ENCODE measurements at regions not wholly inside any gene's neighbourhood (a gene's known extent, or its start where the extent isn't known, plus 50 kb on each side); places are given as distances from the start of the nearest gene placed in this dataset.

DNA sequence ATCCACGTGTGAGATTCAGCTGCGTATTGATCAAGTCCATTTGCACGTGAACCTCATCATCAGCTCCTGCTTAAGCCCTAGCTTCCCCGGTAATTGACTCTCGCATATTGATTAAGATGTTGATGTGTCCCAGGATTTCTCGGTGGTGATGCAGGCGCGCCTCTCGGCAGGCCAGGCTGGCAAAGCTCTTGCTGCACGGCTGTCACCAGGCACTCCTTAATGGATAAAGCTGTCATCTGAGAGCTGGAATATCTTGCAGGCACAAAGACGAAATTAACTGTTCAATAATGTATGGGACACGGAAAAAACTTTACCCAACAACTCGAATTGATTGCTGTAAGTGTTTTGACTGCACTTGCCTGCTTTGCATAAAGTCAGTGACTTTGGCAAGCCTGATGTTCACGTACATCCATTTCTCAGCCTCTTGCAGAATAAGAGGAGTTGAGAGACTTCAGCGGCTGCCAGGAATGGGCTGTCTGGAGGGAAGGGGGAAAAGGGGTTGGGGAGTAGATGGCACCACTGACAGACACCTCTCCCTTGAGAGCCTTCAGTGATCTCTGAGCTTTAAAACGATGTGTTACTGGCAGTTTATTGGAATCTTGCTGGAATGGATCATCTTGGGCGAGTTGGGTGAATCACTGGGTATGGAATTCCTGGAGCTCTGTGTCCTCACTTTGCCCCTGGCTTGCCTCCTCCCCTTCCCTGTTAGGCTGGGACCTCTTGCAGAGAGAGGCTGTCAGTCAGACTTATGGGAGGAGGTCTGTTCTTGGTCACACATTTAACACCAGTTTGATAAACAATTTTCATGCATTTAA lies 650.3 kb downstream of the CCDC171 start:
- no peak for DNase-seq (ENCODE audit: low spot score)

DNA sequence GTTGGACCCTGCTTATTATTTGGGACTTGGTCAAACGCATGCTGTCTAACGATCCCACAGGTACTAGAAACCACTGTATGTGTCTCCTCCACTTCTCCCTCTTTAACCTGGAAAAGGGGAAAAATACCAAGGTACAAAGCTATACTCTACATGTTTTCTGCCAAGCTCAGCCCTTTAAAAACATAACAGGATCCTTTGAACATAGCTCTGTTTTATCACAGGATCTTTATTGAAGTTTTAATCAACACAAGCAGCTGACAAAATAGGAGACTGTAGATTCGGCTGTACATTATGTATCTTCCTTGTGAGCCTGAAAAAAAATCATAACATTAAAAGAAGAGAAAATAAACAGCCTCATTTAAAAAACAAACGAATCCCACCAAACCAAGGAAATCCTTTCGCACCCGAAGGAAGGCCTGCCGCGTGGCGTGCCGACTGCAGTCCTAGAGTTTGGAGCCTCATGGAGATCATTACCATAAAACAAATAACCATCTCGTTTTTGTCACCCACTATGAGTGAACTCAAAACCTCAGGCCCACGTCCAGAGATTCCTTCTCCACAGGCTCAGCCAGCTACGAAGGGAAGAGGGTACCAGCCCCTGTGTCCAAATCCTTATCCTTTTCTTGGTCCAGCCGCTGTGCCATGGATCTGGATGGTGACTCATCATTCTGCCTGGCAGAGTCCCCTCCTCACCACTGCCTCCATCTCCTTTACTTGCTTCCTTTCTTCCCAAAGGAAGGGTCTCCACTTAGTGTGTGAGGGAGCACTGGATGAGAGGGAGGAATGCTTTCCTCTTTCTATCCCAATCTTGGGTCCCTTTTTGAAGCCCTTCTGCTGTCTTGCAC lies 651.1 kb downstream of the CCDC171 start:
- no peak for DNase-seq (ENCODE audit: low spot score)

- DNase-seq (ENCODE audit: low spot score) = no peak
Measured at GRCh38 chr9:16205455-16205854, 652.6 kb downstream of the CCDC171 start.

GRCh38 chr9:16206518-16206917 lies 653.7 kb downstream of the CCDC171 start:
- no peak for DNase-seq (ENCODE audit: low spot score)

DNA sequence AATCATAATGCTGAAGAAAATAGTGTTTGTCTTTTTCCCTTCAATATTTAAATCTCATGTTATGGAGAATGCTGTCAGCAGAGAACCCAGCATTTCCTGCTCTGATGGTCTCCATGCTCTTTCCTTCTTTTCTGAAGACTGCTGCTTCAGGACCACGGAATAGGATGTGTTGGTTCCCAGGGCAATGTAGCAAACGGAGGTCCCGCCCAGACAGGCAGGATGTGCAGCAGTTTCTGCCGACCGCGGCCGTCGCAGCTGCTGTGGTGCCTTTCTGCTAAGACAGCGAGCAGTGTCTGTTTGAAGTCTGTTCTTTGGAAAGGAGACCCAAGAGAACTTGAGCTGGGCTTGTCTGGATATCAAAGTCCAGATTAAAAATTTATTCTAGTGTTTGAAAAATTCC lies 654.3 kb downstream of the CCDC171 start:
- no peak for DNase-seq (ENCODE audit: low spot score)

- no peak for DNase-seq (ENCODE audit: low spot score)
Measured at GRCh38 chr9:16210440-16210839, 657.6 kb downstream of the CCDC171 start.

DNA sequence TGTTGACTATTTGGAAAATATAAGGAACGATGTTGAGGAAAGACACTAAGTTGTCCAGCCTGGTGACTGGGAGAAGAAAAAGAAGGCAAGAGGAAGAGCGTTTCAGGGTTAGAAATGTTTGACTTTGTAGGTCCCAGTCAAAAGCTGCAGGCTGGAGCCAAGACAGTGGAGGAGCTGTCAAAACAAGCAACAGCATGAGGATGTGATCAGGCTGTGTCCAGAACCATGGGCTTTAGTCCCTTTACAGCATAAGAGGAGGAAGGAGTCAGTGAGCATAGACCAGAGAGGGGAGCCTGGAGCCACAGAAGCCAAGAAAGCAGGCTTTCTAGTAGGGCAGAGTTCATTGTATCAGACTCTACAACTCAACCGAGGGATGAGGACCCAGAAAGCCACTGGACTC lies 658.5 kb downstream of the BNC2 start:
- no peak for DNase-seq (ENCODE audit: low spot score)

- DNase-seq (ENCODE audit: low spot score) = no peak
Measured at GRCh38 chr9:16213781-16214515, 656.5 kb downstream of the BNC2 start.

DNA sequence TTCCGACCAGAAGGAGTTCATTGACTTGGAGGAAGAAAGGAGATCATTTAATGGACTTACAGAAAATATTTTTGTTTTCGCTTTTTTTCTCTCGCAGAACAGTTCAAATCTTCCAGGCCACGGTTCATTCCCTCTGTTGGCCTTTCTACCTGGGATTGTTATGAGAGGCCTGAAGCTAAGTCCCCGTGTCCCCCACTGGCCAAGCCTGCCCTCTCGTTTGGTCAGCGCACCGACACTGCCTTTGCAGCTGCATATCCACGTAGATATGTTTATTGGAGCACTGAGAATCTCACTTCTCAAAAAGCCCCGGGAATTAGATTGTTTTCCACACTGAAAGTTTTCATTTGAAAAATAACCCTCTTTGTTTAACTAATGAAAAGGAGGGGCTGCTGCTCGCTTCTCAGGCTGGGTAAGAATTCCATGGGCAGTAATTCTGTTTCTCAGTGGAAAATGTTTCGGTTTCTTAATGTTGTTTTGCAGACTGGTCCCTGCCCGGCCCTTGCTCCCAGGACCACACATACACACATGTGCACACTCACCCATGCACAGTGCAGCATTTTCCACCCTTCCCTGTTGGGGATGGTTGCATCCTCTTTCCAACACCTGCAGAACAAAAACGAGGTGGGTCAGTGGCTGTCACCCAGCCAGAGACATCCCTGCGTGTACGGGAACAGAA lies 655.7 kb downstream of the BNC2 start:
- DNase-seq (ENCODE audit: low spot score) = no peak

- no peak for DNase-seq (ENCODE audit: low spot score)
Measured at GRCh38 chr9:16215353-16215680, 655.2 kb downstream of the BNC2 start.

- DNase-seq (ENCODE audit: low spot score) = no peak
Measured at GRCh38 chr9:16217943-16218701, 652.3 kb downstream of the BNC2 start.

GRCh38 chr9:16221366-16221765 lies 649.1 kb downstream of the BNC2 start:
- no peak for DNase-seq (ENCODE audit: low spot score)

GRCh38 chr9:16221822-16222547 lies 648.5 kb downstream of the BNC2 start:
- no peak for DNase-seq (ENCODE audit: low spot score)

DNA sequence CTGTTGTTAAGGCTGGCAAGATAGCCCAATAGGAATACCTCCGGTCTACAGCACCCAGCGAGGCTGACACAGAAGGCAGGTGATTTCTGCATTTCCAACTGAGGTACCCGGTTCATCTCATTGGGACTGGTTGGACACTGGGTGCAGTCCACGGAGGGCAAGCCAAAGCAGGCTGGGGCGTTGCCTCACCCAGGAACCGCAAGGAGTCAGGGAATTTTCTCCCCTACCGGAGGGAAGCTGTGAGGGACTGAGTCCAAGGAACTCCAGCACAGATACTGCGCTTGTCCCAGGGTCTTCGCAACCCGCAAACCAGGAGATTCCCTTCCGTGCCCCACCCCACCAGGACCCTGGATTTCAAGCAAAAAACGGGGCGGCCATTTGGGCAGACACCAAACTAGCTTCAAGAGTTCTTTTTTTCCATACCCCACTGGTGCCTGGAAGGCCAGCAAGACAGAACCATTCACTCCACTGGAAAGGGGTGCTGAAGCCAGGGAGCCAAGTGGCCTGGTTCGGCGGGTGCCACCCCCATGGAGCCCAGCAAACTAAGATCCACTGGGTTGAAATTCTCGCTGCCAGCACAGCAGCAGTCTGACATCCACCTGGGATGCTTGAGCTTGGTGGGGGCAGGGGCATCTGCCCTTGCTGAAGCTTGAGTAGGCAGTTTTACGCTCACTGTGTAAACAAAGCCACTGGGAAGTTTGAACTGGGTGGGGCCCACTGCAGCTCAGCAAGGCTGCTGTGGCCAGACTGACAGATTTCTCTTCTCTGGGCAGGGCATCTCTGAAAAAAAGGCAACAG lies 647.2 kb downstream of the BNC2 start:
- no peak for DNase-seq (ENCODE audit: low spot score)

DNA sequence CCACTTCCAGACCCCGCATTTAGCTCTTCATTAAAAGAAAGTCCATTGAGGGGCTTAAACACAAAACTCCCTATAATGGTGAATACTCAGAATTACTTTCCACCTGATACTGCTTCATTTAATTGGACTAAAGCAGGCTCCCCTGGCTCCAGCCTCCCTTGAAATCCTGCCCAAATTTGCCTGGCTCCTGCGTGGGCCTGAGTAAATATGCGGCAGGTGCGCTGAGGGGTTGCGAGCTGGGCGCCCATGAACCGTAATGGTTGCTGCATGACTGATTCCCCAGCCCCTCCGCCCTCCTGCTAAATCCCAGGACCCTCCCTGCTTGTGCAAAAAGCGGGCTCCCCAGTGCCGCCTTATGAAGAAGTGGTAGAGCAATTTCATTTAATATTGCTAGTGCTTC lies 639.7 kb downstream of the BNC2 start:
- DNase-seq (ENCODE audit: low spot score) = no peak

- no peak for DNase-seq (ENCODE audit: low spot score)
Measured at GRCh38 chr9:16236311-16236710, 634.2 kb downstream of the BNC2 start.

DNA sequence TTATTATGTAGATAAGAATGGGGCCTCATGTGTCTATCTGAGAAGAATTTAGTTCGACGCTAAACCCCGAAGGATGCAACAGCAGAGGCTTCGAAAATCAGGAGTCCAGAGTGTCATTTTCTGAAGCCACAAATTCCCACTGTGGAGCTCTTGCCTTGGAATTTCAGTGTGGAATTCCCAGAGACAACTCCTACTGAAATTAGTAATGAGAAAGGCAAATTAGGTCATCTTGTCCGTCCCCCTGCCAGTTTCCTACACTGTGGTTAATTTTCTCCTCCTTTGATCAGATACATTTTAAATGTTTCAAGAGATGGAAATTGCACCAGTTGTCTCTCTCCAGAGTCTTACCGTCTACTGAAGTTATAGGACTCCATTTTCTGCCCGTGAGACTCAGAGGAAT lies 633.6 kb downstream of the BNC2 start:
- no peak for DNase-seq (ENCODE audit: low spot score)

DNA sequence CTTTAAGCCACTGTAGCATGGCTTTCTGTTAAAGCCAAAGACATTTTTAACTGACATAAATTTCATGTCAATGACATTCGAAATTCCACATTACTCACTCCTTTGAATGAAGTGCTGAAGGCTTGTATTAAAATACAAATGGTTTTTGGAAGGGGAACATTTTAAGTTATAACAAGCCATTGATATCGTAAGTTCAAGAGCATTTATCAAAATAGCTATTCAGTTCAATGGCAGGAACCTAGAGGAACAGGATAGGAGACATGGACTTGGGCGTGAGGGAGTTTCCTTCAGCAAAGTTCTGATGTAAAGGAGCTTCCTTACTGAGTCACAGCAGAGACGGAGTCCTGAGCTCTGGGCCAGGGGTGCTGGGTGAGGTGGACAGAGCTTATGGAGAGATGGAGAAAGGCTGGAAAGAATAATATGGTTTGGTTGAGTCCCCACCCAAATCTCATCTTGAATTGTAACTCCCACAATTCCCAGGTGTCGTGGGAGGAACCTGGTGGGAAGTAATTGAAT lies 631.8 kb downstream of the BNC2 start:
- DNase-seq (ENCODE audit: low spot score) = no peak

DNA sequence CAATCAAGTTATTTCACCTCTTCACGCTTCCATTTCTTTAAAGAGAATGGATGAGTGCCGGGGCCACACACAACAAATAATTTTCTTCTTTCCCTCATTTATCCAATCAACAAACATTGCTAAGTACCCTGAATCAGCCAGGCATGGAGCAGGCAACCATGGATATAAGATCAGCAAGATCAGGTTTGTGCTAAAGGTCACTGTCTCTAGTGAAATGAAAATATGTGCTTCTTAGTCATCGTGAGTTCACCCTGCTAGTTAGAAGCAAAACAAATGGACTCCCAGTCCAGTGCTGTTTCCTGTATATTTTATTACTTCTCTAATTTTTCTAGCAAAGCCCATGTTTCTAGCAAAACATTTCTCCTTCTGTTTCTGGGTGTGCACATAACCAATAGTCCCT lies 629.2 kb downstream of the BNC2 start:
- DNase-seq (ENCODE audit: low spot score) = no peak

GRCh38 chr9:16243798-16244197 lies 626.7 kb downstream of the BNC2 start:
- no peak for DNase-seq (ENCODE audit: low spot score)
